Sigmoid colon (tissue), 4 donors: ENCODE measurements at regions not wholly inside any gene's neighbourhood (a gene's known extent, or its start where the extent isn't known, plus 50 kb on each side); places are given as distances from the start of the nearest gene placed in this dataset.

ENCODE experiments used
- CTCF ChIP-seq, 4 experiments: fragments of 450-650 bp in 3 of 4; fragments of 200-600 bp in 1 of 4; IDR thresholded peaks; one replicate each; pipeline ENCODE4 v1.5.1; 2016 to 2019; ENCODE audit warnings: antibody characterized with exemption in 4 of 4, mild to moderate bottlenecking in 3 of 4, moderate library complexity in 2 of 4
- POLR2A ChIP-seq, 2 donors: fragments of 450-650 bp; IDR thresholded peaks; one replicate each; pipeline ENCODE4 v1.6.1; 2016; ENCODE audit warnings: antibody characterized with exemption in 2 of 2, mild to moderate bottlenecking in 2 of 2, moderate library complexity in 2 of 2
- POLR2AphosphoS5 ChIP-seq, 4 donors: sonication (generic); formaldehyde crosslinking; IDR thresholded peaks; one replicate each; pipeline ENCODE4 v1.6.1; 2017; ENCODE audit warnings: antibody characterized with exemption in 4 of 4

- no peak for TF ChIP-seq POLR2AphosphoS5 (IDR thresholded peaks at IDR 0.05)
- no peak for TF ChIP-seq CTCF (IDR thresholded peaks at IDR 0.05)
- TF ChIP-seq POLR2A (IDR thresholded peaks at IDR 0.05) = no peak
Measured at GRCh38 chr4:87734936-87735335, 64.4 kb upstream of the IBSP start.
